ENCODE measurements at regions not wholly inside any gene's neighbourhood (a gene's known extent, or its start where the extent isn't known, plus 50 kb on each side); places are given as distances from the start of the nearest gene placed in this dataset.

- DNase-seq (no peak), ATAC-seq (no peak)
- Histone ChIP-seq H3K27ac (no peak overlapping the region), H3K9me3 (no peaks in the 10 kb centered on the region), H3K4me3 (no peak overlapping the region), H3K27me3 (peaks cover 29% of the 10 kb centered on the region), H3K36me3 (no peaks in the 10 kb centered on the region), H3K4me1 (no peaks in the 10 kb centered on the region)
- intact Hi-C loops (cut with DNase I): no loop called here
- no peak for TF ChIP-seq CTCF (IDR thresholded peaks at IDR 0.05)
These were observed 184.0 kb downstream of the AACS start for GRCh38 chr12:125249066-125249824.

- intact Hi-C loops (cut with DNase I): no loop called here
- ATAC-seq (no peak), DNase-seq (no peak)
- H3K9me3 ChIP-seq: no peaks in the 10 kb centered on the region
- H3K27me3 ChIP-seq: peaks cover 22% of the 10 kb centered on the region
- H3K36me3 ChIP-seq: no peaks in the 10 kb centered on the region
- no peaks in the 10 kb centered on the region for H3K4me1 ChIP-seq
- no peak for TF ChIP-seq CTCF (IDR thresholded peaks at IDR 0.05)
- H3K27ac ChIP-seq: no peak overlapping the region
- H3K4me3 ChIP-seq: no peak overlapping the region
These were observed 184.7 kb downstream of the AACS start for GRCh38 chr12:125249932-125250331.

- TF ChIP-seq CTCF (IDR thresholded peaks at IDR 0.05): no peak
- ATAC-seq: no peak
- Histone ChIP-seq H3K4me1 (no peaks in the 10 kb centered on the region), H3K27me3 (peaks cover 11% of the 10 kb centered on the region), H3K9me3 (no peaks in the 10 kb centered on the region), H3K27ac (no peak overlapping the region), H3K4me3 (no peak overlapping the region), H3K36me3 (no peaks in the 10 kb centered on the region)
- no peak for DNase-seq
- intact Hi-C loops (cut with DNase I): no loop called here
These were observed 189.0 kb downstream of the AACS start for GRCh38 chr12:125254236-125254635.

GRCh38 chr12:125254856-125255255 lies 189.6 kb downstream of the AACS start:
- H3K27ac ChIP-seq: no peak overlapping the region
- no peak for TF ChIP-seq CTCF (IDR thresholded peaks at IDR 0.05)
- ATAC-seq: no peak
- no peaks in the 10 kb centered on the region for H3K9me3 ChIP-seq
- peaks cover 6% of the 10 kb centered on the region for H3K27me3 ChIP-seq
- H3K4me1 ChIP-seq: no peaks in the 10 kb centered on the region
- intact Hi-C loops (cut with DNase I): no loop called here
- H3K36me3 ChIP-seq: no peaks in the 10 kb centered on the region
- no peak overlapping the region for H3K4me3 ChIP-seq
- DNase-seq: no peak

GRCh38 chr12:125255935-125256633 lies 190.8 kb downstream of the AACS start:
- TF ChIP-seq CTCF (IDR thresholded peaks at IDR 0.05): no peak
- H3K36me3 ChIP-seq: no peaks in the 10 kb centered on the region
- DNase-seq (no peak), ATAC-seq (no peak)
- H3K4me1 ChIP-seq: no peaks in the 10 kb centered on the region
- H3K9me3 ChIP-seq: no peaks in the 10 kb centered on the region
- H3K27me3 ChIP-seq: peaks cover 3% of the 10 kb centered on the region
- intact Hi-C loops (cut with DNase I): no loop called here
- no peak overlapping the region for H3K27ac ChIP-seq
- no peak overlapping the region for H3K4me3 ChIP-seq

All from upper lobe of right lung (tissue), 1 donor.